Brain microvascular endothelial cell (primary cell): ENCODE measurements at regions not wholly inside any gene's neighbourhood (a gene's known extent, or its start where the extent isn't known, plus 50 kb on each side); places are given as distances from the start of the nearest gene placed in this dataset.

Experiments
- DNase-seq: peaks from one replicate; pipeline ENCODE4 v3.0.0-alpha.2; 2020
- H3K27ac ChIP-seq: fragments of 250-450 bp; sonication (Bioruptor Pico); 2 replicates; pipeline ENCODE4 v1.5.1; 2020; ENCODE audit warnings: mild to moderate bottlenecking, moderate library complexity
- H3K27me3 ChIP-seq: fragments of 250-450 bp; sonication (Bioruptor Pico); replicated peaks from 2 replicates; pipeline ENCODE4 v1.5.1; 2020; ENCODE audit warnings: mild to moderate bottlenecking
- H3K36me3 ChIP-seq: fragments of 250-450 bp; sonication (Bioruptor Pico); replicated peaks from 2 replicates; pipeline ENCODE4 v1.5.1; 2020; ENCODE audit warnings: mild to moderate bottlenecking
- H3K4me3 ChIP-seq: 2 replicates; pipeline ENCODE4 v1.5.1; 2011; ENCODE audit warnings: low read depth, mild to moderate bottlenecking, control low read depth, low read length, moderate library complexity
- in situ Hi-C: cut with HindIII; loops from 2 replicates; pipeline ENCODE4 v1.10.0; 2017; ENCODE audit warnings: low sequenced_read_pairs, low pct_ligation_motif_present
- TF ChIP-seq, protein P1 (sequence below): IDR thresholded peaks from 2 replicates; pipeline ENCODE4 v1.5.1; 2011; ENCODE audit warnings: low read depth, mild to moderate bottlenecking, moderate library complexity, low read length, control low read depth, inconsistent platforms; ENCODE audit errors: missing control alignments

DNA sequence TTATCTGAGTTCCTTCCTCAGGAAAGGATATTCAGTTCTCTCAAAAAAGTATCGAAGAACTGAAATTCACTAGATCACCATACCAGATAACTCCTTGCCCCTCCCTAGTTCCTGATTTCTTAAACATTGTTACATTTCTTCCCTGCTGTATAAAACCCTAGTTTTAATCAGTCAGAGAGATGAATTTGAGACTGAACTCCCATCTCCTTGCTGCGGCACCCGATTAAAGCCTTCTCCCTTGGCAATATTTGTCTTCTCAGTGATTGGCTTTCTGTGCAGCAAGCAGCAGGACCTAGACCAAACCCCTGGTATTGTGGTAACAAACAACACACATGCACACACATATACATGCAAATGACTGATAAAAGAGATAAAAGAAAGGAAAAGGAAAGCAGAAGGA, 1364.6 kb upstream of the GJE1 start:
- no peak for DNase-seq
- no peak overlapping the region for H3K27ac ChIP-seq
- in situ Hi-C loops = no loop called here

DNA sequence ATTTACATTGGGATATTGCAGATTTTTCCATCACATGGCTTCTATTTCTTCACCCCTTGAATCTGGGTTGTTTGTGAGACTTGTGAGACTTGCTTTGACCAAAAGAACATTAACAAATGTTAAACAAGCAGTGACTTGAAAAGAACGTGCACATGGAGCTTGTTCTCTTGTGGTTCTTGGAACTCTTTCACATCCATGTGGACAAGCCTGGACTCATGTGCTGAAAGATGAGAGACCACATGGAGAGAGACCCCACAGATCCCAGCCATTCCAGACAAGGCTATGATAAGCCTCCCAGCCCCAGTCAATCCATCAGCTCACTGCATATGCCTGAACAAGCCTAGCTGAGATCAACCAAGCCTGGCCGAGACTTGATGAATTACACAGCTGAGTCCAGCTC, 1365.7 kb upstream of the GJE1 start:
- no peak overlapping the region for H3K27ac ChIP-seq
- H3K4me3 ChIP-seq = no peak overlapping the region
- DNase-seq = no peak
- H3K27me3 ChIP-seq = no peaks in the 10 kb centered on the region
- TF ChIP-seq, protein P1, sequence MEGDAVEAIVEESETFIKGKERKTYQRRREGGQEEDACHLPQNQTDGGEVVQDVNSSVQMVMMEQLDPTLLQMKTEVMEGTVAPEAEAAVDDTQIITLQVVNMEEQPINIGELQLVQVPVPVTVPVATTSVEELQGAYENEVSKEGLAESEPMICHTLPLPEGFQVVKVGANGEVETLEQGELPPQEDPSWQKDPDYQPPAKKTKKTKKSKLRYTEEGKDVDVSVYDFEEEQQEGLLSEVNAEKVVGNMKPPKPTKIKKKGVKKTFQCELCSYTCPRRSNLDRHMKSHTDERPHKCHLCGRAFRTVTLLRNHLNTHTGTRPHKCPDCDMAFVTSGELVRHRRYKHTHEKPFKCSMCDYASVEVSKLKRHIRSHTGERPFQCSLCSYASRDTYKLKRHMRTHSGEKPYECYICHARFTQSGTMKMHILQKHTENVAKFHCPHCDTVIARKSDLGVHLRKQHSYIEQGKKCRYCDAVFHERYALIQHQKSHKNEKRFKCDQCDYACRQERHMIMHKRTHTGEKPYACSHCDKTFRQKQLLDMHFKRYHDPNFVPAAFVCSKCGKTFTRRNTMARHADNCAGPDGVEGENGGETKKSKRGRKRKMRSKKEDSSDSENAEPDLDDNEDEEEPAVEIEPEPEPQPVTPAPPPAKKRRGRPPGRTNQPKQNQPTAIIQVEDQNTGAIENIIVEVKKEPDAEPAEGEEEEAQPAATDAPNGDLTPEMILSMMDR = no peak
- in situ Hi-C loops = no loop called here
- H3K36me3 ChIP-seq = no peaks in the 10 kb centered on the region

More for the DNA sequence above, 1364.6 kb upstream of the GJE1 start:
- Histone ChIP-seq H3K27me3 (no peaks in the 10 kb centered on the region), H3K4me3 (no peak overlapping the region), H3K36me3 (no peaks in the 10 kb centered on the region)
- TF ChIP-seq, protein P1 = no peak

DNA sequence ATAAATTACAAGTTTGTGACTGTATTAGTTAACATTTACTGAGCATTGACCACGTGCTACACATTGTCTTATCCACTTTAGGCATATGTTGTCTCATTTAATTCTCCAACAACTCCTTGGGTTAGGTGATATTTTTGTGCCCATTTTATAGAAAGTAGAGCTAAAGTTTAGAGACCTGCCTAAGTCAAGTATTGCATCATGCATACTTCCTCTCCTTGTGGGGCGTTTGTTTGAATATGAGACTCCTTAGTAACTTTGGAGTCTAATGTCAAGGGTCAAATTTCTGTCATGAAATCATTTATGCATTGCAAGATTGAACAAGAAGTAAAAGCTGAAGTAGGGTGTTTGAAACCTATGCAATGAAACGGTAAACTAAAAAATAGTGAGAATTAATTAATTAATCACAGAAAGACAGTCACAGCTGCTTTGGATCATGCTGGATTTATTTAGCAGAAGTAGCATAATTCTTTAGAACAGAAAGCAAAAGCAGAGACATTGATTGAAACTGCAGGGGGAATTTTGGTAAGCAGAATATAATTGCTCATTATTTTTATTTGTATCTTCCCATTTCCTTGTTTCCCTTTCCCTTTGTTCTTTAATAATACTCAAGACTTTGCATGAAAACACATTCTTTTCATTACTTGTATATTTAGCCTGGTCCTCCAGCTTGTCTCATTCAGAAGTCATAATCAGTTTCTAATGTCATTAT, 1374.4 kb upstream of the GJE1 start:
- DNase-seq = no peak

DNA sequence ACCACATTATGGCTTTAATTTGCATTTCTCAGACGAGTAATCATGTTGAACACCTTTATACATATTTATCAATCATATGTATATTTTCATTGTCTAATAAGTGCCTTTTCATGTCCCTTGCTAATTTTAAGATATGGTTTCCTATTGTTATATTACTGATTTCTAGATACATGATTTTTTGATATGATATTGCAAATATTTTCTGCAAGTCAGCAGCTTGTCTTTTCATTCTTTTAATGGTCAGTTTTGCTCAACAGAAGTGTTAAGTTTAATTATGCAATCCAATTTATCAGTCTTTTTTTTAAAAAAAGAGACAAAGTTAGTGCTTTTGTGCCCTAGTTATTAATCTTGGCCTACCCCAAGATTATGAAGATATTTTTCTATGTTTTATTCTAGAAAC, 1377.8 kb upstream of the CITED2 start:
- Histone ChIP-seq H3K36me3 (no peaks in the 10 kb centered on the region), H3K27me3 (no peaks in the 10 kb centered on the region), H3K4me3 (no peak overlapping the region), H3K27ac (no peak overlapping the region)
- DNase-seq = no peak
- TF ChIP-seq, protein P1 = no peak
- in situ Hi-C loops = no loop called here

More for the DNA sequence above, 1374.4 kb upstream of the GJE1 start:
- no peaks in the 10 kb centered on the region for H3K27me3 ChIP-seq
- no peaks in the 10 kb centered on the region for H3K36me3 ChIP-seq
- in situ Hi-C loops = no loop called here
- H3K27ac ChIP-seq = no peak overlapping the region
- no peak overlapping the region for H3K4me3 ChIP-seq
- TF ChIP-seq, protein P1 = no peak

DNA sequence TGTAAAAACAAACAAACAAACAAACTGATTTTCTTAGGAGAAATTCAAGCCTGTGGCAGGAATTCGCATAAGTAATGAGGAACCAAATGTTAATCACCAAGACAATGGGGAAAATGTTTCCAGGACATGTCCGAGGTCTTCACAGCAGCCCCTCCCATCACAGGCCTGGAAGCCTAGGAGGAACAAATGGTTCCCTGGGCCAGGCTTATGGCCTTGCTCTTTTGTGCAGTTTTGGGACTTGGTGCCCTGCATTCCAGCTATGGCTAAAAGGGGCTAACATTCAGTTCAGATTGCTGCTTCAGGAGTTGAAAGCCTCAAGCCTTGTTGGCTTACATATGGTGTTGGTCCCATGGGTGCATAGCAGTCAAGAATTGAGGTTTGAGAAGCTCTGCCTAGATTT, 1372.7 kb upstream of the CITED2 start:
- TF ChIP-seq, protein P1 = no peak
- in situ Hi-C loops = no loop called here
- Histone ChIP-seq H3K36me3 (no peaks in the 10 kb centered on the region), H3K27ac (no peak overlapping the region), H3K4me3 (no peak overlapping the region), H3K27me3 (no peaks in the 10 kb centered on the region)
- DNase-seq = no peak

DNA sequence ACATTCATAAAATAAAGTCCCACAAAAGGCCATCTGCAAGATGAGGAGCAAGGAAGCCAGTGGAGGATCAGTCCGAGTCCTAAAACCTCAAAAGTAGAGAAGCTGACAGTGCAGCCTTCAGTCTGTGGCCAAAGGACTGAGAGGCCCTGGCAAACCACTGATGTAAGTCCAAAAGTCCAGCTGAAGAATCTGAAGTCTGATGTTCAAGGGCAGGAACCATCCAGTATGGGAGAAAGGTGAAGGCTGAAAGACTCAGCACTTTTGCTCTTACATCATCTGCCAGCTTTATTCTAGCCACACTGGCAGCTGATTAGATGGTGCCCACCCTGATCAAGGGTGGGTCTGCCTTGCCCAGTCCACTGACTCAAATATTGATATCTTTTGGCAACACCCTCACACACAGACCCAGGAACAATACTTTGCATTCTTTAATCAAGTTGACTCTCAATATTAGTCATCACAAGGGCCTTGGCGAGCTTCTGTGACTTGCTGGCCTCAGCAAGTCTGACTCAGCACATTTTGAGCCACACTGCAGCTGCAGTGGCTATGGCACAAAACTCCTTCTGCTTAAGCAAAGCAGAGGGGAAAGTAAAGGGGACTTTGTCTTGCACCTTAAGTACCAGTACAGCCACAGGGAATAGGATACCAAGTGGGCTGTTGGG, 1370.3 kb upstream of the CITED2 start:
- H3K27ac ChIP-seq = no peak overlapping the region
- in situ Hi-C loops = no loop called here

More for the DNA sequence above, 1370.3 kb upstream of the CITED2 start:
- TF ChIP-seq, protein P1 = no peak
- H3K4me3 ChIP-seq = no peak overlapping the region
- no peaks in the 10 kb centered on the region for H3K36me3 ChIP-seq
- H3K27me3 ChIP-seq = no peaks in the 10 kb centered on the region
- DNase-seq = peak; percentile 65
